Mesodermal cell (in vitro differentiated cells): ENCODE measurements at regions not wholly inside any gene's neighbourhood (a gene's known extent, or its start where the extent isn't known, plus 50 kb on each side); places are given as distances from the start of the nearest gene placed in this dataset.

Source experiments
- H3K27ac ChIP-seq: 2 replicates; pipeline ENCODE4 v1.7.0; 2013; ENCODE audit warnings: mild to moderate bottlenecking, low read depth, low read length, moderate library complexity; ENCODE audit not compliant: severe bottlenecking
- H3K36me3 ChIP-seq: 2 replicates; pipeline ENCODE4 v1.7.1; 2013; ENCODE audit warnings: mild to moderate bottlenecking, low read length, moderate library complexity; ENCODE audit not compliant: control insufficient read depth, insufficient read depth
- H3K4me1 ChIP-seq: one replicate; pipeline ENCODE4 v1.7.1; 2013; ENCODE audit warnings: mild to moderate bottlenecking, low read length; ENCODE audit not compliant: insufficient read depth, control insufficient read depth, poor library complexity, severe bottlenecking
- H3K4me3 ChIP-seq: 2 replicates; pipeline ENCODE4 v1.7.0; 2013; ENCODE audit warnings: low read length, control low read depth, mild to moderate bottlenecking; ENCODE audit not compliant: insufficient read depth, poor library complexity, severe bottlenecking; ENCODE audit errors: extremely low read depth
- H3K9me3 ChIP-seq: 2 replicates; pipeline ENCODE4 v1.7.1; 2013; ENCODE audit warnings: mild to moderate bottlenecking, low read length, moderate library complexity; ENCODE audit not compliant: control insufficient read depth
- whole genome bisulfite sequencing, 2 experiments: methylation state at CpG; one replicate each; pipeline ENCODE4 v1.1.5; 2013; ENCODE audit warnings: missing lambda C conversion rate in 2 of 2; ENCODE audit not compliant: insufficient coverage in 2 of 2; 5-methylcytosine and 5-hydroxymethylcytosine counted together

GRCh38 chr9:86713970-86714369, 233.3 kb downstream of the GAS1 start:
- Histone ChIP-seq H3K9me3 (peaks cover 4% of the 10 kb centered on the region), H3K4me1 (no peaks in the 10 kb centered on the region), H3K27ac (no peak overlapping the region), H3K36me3 (no peaks in the 10 kb centered on the region), H3K4me3 (no peak overlapping the region)
- WGBS, 2 experiments = no CpG with 5 or more reads among the region's 1 CpG

- H3K36me3 ChIP-seq = no peaks in the 10 kb centered on the region
- no peak overlapping the region for H3K27ac ChIP-seq
- H3K4me1 ChIP-seq = no peaks in the 10 kb centered on the region
- no peak overlapping the region for H3K4me3 ChIP-seq
- H3K9me3 ChIP-seq = peaks cover 4% of the 10 kb centered on the region
- 86 to 100% methylated on average over 1 of the region's 2 CpGs for WGBS, 2 experiments
These were observed 233.8 kb downstream of the GAS1 start for GRCh38 chr9:86713470-86713869.

GRCh38 chr9:86708918-86709835, 238.1 kb downstream of the GAS1 start:
- no peaks in the 10 kb centered on the region for H3K9me3 ChIP-seq
- 88 to 89% methylated on average over 5 to 8 of the region's 9 CpGs for WGBS, 2 experiments
- H3K36me3 ChIP-seq = no peaks in the 10 kb centered on the region
- peaks cover 7% of the 10 kb centered on the region for H3K4me1 ChIP-seq
- H3K27ac ChIP-seq = no peak overlapping the region
- H3K4me3 ChIP-seq = no peak overlapping the region

- H3K4me3 ChIP-seq = no peak overlapping the region
- H3K9me3 ChIP-seq = no peaks in the 10 kb centered on the region
- peaks cover 7% of the 10 kb centered on the region for H3K4me1 ChIP-seq
- H3K36me3 ChIP-seq = no peaks in the 10 kb centered on the region
- 82 to 88% methylated on average over 4 of the region's 4 CpGs for WGBS, 2 experiments
- H3K27ac ChIP-seq = no peak overlapping the region
These were observed 239.3 kb downstream of the GAS1 start for GRCh38 chr9:86707932-86708510.

- H3K4me3 ChIP-seq = no peak overlapping the region
- no peaks in the 10 kb centered on the region for H3K9me3 ChIP-seq
- H3K4me1 ChIP-seq = peaks cover 7% of the 10 kb centered on the region
- no peak overlapping the region for H3K27ac ChIP-seq
- no peaks in the 10 kb centered on the region for H3K36me3 ChIP-seq
- WGBS, 2 experiments = 100% methylated on average over 1 of the region's 1 CpG
These were observed 240.9 kb downstream of the GAS1 start for GRCh38 chr9:86706391-86706790.

- WGBS, 2 experiments = 81 to 94% methylated on average over 3 to 4 of the region's 5 CpGs
- no peak overlapping the region for H3K27ac ChIP-seq
- peaks cover 7% of the 10 kb centered on the region for H3K4me1 ChIP-seq
- no peaks in the 10 kb centered on the region for H3K36me3 ChIP-seq
- H3K4me3 ChIP-seq = no peak overlapping the region
- no peaks in the 10 kb centered on the region for H3K9me3 ChIP-seq
These were observed 241.8 kb downstream of the GAS1 start for GRCh38 chr9:86705490-86705889.

GRCh38 chr9:86703346-86703745, 244.0 kb downstream of the GAS1 start:
- Histone ChIP-seq H3K9me3 (no peaks in the 10 kb centered on the region), H3K4me3 (no peak overlapping the region), H3K27ac (no peak overlapping the region), H3K36me3 (no peaks in the 10 kb centered on the region), H3K4me1 (peaks cover 7% of the 10 kb centered on the region)
- WGBS, 2 experiments = 40% methylated on average over 2 of the region's 6 CpGs; no CpG with 5 or more reads in 1 of the 2 experiments

- H3K9me3 ChIP-seq = no peaks in the 10 kb centered on the region
- H3K36me3 ChIP-seq = no peaks in the 10 kb centered on the region
- H3K4me1 ChIP-seq = no peaks in the 10 kb centered on the region
- no peak overlapping the region for H3K4me3 ChIP-seq
- 92 to 93% methylated on average over 7 of the region's 8 CpGs for WGBS, 2 experiments
- no peak overlapping the region for H3K27ac ChIP-seq
These were observed 246.7 kb downstream of the GAS1 start for GRCh38 chr9:86700629-86701028.

GRCh38 chr9:86697999-86698398, 249.3 kb downstream of the GAS1 start:
- Histone ChIP-seq H3K9me3 (no peaks in the 10 kb centered on the region), H3K36me3 (no peaks in the 10 kb centered on the region), H3K4me3 (no peak overlapping the region), H3K27ac (no peak overlapping the region), H3K4me1 (no peaks in the 10 kb centered on the region)
- WGBS, 2 experiments = 89 to 92% methylated on average over 2 of the region's 4 CpGs

GRCh38 chr9:86697213-86697612, 250.1 kb downstream of the GAS1 start:
- Histone ChIP-seq H3K36me3 (no peaks in the 10 kb centered on the region), H3K27ac (no peak overlapping the region), H3K4me1 (no peaks in the 10 kb centered on the region), H3K4me3 (no peak overlapping the region), H3K9me3 (no peaks in the 10 kb centered on the region)
- WGBS, 2 experiments = no CpG with 5 or more reads among the region's 1 CpG

- Histone ChIP-seq H3K27ac (peak overlapping the region; percentile 39), H3K4me1 (no peaks in the 10 kb centered on the region), H3K4me3 (no peak overlapping the region), H3K9me3 (no peaks in the 10 kb centered on the region), H3K36me3 (no peaks in the 10 kb centered on the region)
- 100% methylated on average over 1 of the region's 3 CpGs for WGBS, 2 experiments
These were observed 251.3 kb downstream of the GAS1 start for GRCh38 chr9:86695910-86696424.
